ENCODE measurements at regions not wholly inside any gene's neighbourhood (a gene's known extent, or its start where the extent isn't known, plus 50 kb on each side); places are given as distances from the start of the nearest gene placed in this dataset.

- Histone ChIP-seq H3K4me1 (ENCODE audit: control insufficient read depth, low read length) (no peaks in the 10 kb centered on the region), H3K79me2 (ENCODE audit: control insufficient read depth, low read length) (no peaks in the 10 kb centered on the region), H3K4me3 (ENCODE audit: low read length) (no peak overlapping the region), H3K9me3 (ENCODE audit: control insufficient read depth, insufficient read depth, low read length) (no peaks in the 10 kb centered on the region), H3K4me2 (ENCODE audit: low read length) (no peak overlapping the region), H3F3A (ENCODE audit: control insufficient read depth, insufficient read depth) (no peaks in the 10 kb centered on the region), H3K9me2 (replicated peaks; ENCODE audit: control insufficient read depth, low read length) (no peaks in the 10 kb centered on the region), H3K36me3 (ENCODE audit: control insufficient read depth, low read length) (no peaks in the 10 kb centered on the region), H3K27me3 (ENCODE audit: control insufficient read depth, low read length) (peaks cover 4% of the 10 kb centered on the region; the same call in 1 of the 2 replicates), H3K27ac (ENCODE audit: low read depth, low read length) (no peak overlapping the region), H4K20me1 (ENCODE audit: control insufficient read depth, insufficient read depth, low read depth, low read length) (no peaks in the 10 kb centered on the region)
- TF ChIP-seq EZH2phosphoT487 (IDR thresholded peaks at IDR 0.05; ENCODE audit: borderline replicate concordance, low read length) (no peak), CTCF (IDR thresholded peaks at IDR 0.05; ENCODE audit: low read depth, low read length, poor library complexity, severe bottlenecking) (no peak)
These were observed 175.0 kb downstream of the AIPL1 start for GRCh38 chr17:6259899-6260298.

GRCh38 chr17:6257336-6257735, 177.6 kb downstream of the AIPL1 start:
- H3K9me3 ChIP-seq (ENCODE audit: control insufficient read depth, insufficient read depth, low read length): no peaks in the 10 kb centered on the region

GRCh38 chr17:6255322-6255721, 179.6 kb downstream of the AIPL1 start:
- Histone ChIP-seq H3K27me3 (ENCODE audit: control insufficient read depth, low read length) (peaks cover 4% of the 10 kb centered on the region; the same call in 1 of the 2 replicates), H3K4me3 (ENCODE audit: low read length) (no peak overlapping the region), H3K4me1 (ENCODE audit: control insufficient read depth, low read length) (no peaks in the 10 kb centered on the region), H3F3A (ENCODE audit: control insufficient read depth, insufficient read depth) (no peaks in the 10 kb centered on the region), H3K4me2 (ENCODE audit: low read length) (no peak overlapping the region), H3K36me3 (ENCODE audit: control insufficient read depth, low read length) (no peaks in the 10 kb centered on the region), H3K27ac (ENCODE audit: low read depth, low read length) (no peak overlapping the region), H3K9me2 (replicated peaks; ENCODE audit: control insufficient read depth, low read length) (no peaks in the 10 kb centered on the region), H4K20me1 (ENCODE audit: control insufficient read depth, insufficient read depth, low read depth, low read length) (no peaks in the 10 kb centered on the region), H3K9me3 (ENCODE audit: control insufficient read depth, insufficient read depth, low read length) (no peaks in the 10 kb centered on the region), H3K79me2 (ENCODE audit: control insufficient read depth, low read length) (no peaks in the 10 kb centered on the region)
- TF ChIP-seq CTCF (IDR thresholded peaks at IDR 0.05; ENCODE audit: low read depth, low read length, poor library complexity, severe bottlenecking) (no peak), EZH2phosphoT487 (IDR thresholded peaks at IDR 0.05; ENCODE audit: borderline replicate concordance, low read length) (no peak)

More at GRCh38 chr17:6257336-6257735, 177.6 kb downstream of the AIPL1 start:
- Histone ChIP-seq H3K79me2 (ENCODE audit: control insufficient read depth, low read length) (no peaks in the 10 kb centered on the region), H3K4me3 (ENCODE audit: low read length) (no peak overlapping the region), H3K27ac (ENCODE audit: low read depth, low read length) (no peak overlapping the region), H4K20me1 (ENCODE audit: control insufficient read depth, insufficient read depth, low read depth, low read length) (no peaks in the 10 kb centered on the region), H3F3A (ENCODE audit: control insufficient read depth, insufficient read depth) (no peaks in the 10 kb centered on the region), H3K4me1 (ENCODE audit: control insufficient read depth, low read length) (no peaks in the 10 kb centered on the region), H3K36me3 (ENCODE audit: control insufficient read depth, low read length) (no peaks in the 10 kb centered on the region), H3K4me2 (ENCODE audit: low read length) (no peak overlapping the region), H3K9me2 (replicated peaks; ENCODE audit: control insufficient read depth, low read length) (no peaks in the 10 kb centered on the region), H3K27me3 (ENCODE audit: control insufficient read depth, low read length) (peaks cover 4% of the 10 kb centered on the region; the same call in 1 of the 2 replicates)
- no peak for TF ChIP-seq EZH2phosphoT487 (IDR thresholded peaks at IDR 0.05; ENCODE audit: borderline replicate concordance, low read length)
- TF ChIP-seq CTCF (IDR thresholded peaks at IDR 0.05; ENCODE audit: low read depth, low read length, poor library complexity, severe bottlenecking): no peak
